Activated naive CD4-positive, alpha-beta T cell treated with anti-CD3 and anti-CD28 coated beads, Interleukin-2, amount 50 U/mL, for 72 hours (primary cell): ENCODE measurements at regions not wholly inside any gene's neighbourhood (a gene's known extent, or its start where the extent isn't known, plus 50 kb on each side); places are given as distances from the start of the nearest gene placed in this dataset.

Experiments
- ATAC-seq, 2 donors: fragments of 150-1000 bp; cut with Tn5 transposase; 2 replicates each; pipeline ENCODE4 v1.10.0; 2021; ENCODE audit warnings: mild to moderate bottlenecking in 2 of 2, moderate library complexity in 2 of 2
- DNase-seq, 2 donors: peaks; one replicate each; pipeline ENCODE4 v3.0.0; 2021 to 2022; ENCODE audit warnings: low spot score in 2 of 2
- H3K27ac Mint-ChIP-seq, 2 donors: one replicate each; pipeline ENCODE4 v1.8.0; 2022; ENCODE audit warnings: mild to moderate bottlenecking in 2 of 2, mixed read lengths in 2 of 2
- H3K36me3 Mint-ChIP-seq, 2 donors: one replicate each; pipeline ENCODE4 v1.8.0; 2022; ENCODE audit warnings: mixed read lengths in 2 of 2
- H3K9me3 Mint-ChIP-seq, 2 donors: one replicate each; pipeline ENCODE4 v1.8.0; 2022; ENCODE audit warnings: mixed read lengths in 2 of 2

- DNase-seq (no peak), ATAC-seq (no peak)
- Mint-ChIP-seq H3K36me3 (no peaks in the 10 kb centered on the region), H3K27ac (peak overlapping the region in 1 of 2 donors; percentile 65), H3K9me3 (no peaks in the 10 kb centered on the region)
These were observed 52.5 kb downstream of the KCNF1 start for GRCh38 chr2:10964052-10964790.

- ATAC-seq (no peak), DNase-seq (no peak)
- Mint-ChIP-seq H3K27ac (no peak overlapping the region), H3K9me3 (no peaks in the 10 kb centered on the region), H3K36me3 (no peaks in the 10 kb centered on the region)
These were observed 53.6 kb downstream of the KCNF1 start for GRCh38 chr2:10965241-10965843.

- H3K9me3 Mint-ChIP-seq, result no peaks in the 10 kb centered on the region
- no peaks in the 10 kb centered on the region for H3K36me3 Mint-ChIP-seq
- H3K27ac Mint-ChIP-seq, result no peak overlapping the region
- DNase-seq (no peak), ATAC-seq (no peak)
These were observed 54.3 kb downstream of the KCNF1 start for GRCh38 chr2:10966056-10966455.

- H3K9me3 Mint-ChIP-seq, result no peaks in the 10 kb centered on the region
- no peak for DNase-seq
- H3K27ac Mint-ChIP-seq, result no peak overlapping the region
- no peaks in the 10 kb centered on the region for H3K36me3 Mint-ChIP-seq
- ATAC-seq, result no peak
These were observed 55.0 kb downstream of the KCNF1 start for GRCh38 chr2:10966741-10967140.

GRCh38 chr2:10968176-10968575 lies 56.4 kb downstream of the KCNF1 start:
- H3K9me3 Mint-ChIP-seq, result no peaks in the 10 kb centered on the region
- H3K27ac Mint-ChIP-seq, result no peak overlapping the region
- no peak for ATAC-seq
- H3K36me3 Mint-ChIP-seq, result no peaks in the 10 kb centered on the region
- DNase-seq, result no peak

GRCh38 chr2:10970666-10971065 lies 58.9 kb downstream of the KCNF1 start:
- no peak overlapping the region for H3K27ac Mint-ChIP-seq
- ATAC-seq, result no peak
- H3K9me3 Mint-ChIP-seq, result no peaks in the 10 kb centered on the region
- H3K36me3 Mint-ChIP-seq, result no peaks in the 10 kb centered on the region
- no peak for DNase-seq

GRCh38 chr2:10971161-10971887 lies 59.6 kb downstream of the KCNF1 start:
- DNase-seq (no peak), ATAC-seq (no peak)
- Mint-ChIP-seq H3K9me3 (no peaks in the 10 kb centered on the region), H3K36me3 (no peaks in the 10 kb centered on the region), H3K27ac (no peak overlapping the region)

- H3K36me3 Mint-ChIP-seq, result no peaks in the 10 kb centered on the region
These were observed 60.1 kb downstream of the KCNF1 start for GRCh38 chr2:10971888-10972260.

GRCh38 chr2:10972683-10973433 lies 61.1 kb downstream of the KCNF1 start:
- H3K36me3 Mint-ChIP-seq, result no peaks in the 10 kb centered on the region
- H3K9me3 Mint-ChIP-seq, result no peaks in the 10 kb centered on the region
- ATAC-seq (no peak), DNase-seq (no peak)
- no peak overlapping the region for H3K27ac Mint-ChIP-seq

More at GRCh38 chr2:10971888-10972260, 60.1 kb downstream of the KCNF1 start:
- H3K27ac Mint-ChIP-seq, result no peak overlapping the region
- no peaks in the 10 kb centered on the region for H3K9me3 Mint-ChIP-seq
- ATAC-seq (no peak), DNase-seq (no peak)

GRCh38 chr2:10973766-10974165 lies 62.0 kb downstream of the KCNF1 start:
- Mint-ChIP-seq H3K36me3 (no peaks in the 10 kb centered on the region), H3K9me3 (no peaks in the 10 kb centered on the region), H3K27ac (no peak overlapping the region)
- no peak for DNase-seq
- no peak for ATAC-seq

GRCh38 chr2:10977003-10977402 lies 65.3 kb downstream of the KCNF1 start:
- Mint-ChIP-seq H3K36me3 (no peaks in the 10 kb centered on the region), H3K9me3 (no peaks in the 10 kb centered on the region), H3K27ac (no peak overlapping the region)
- ATAC-seq (no peak), DNase-seq (no peak)

- no peak for ATAC-seq
- DNase-seq, result no peak
- H3K36me3 Mint-ChIP-seq, result no peaks in the 10 kb centered on the region
- H3K9me3 Mint-ChIP-seq, result no peaks in the 10 kb centered on the region
- no peak overlapping the region for H3K27ac Mint-ChIP-seq
These were observed 65.9 kb downstream of the KCNF1 start for GRCh38 chr2:10977621-10978020.

- ATAC-seq, result no peak
- DNase-seq, result peak in 1 of 2 donors; percentile 23
- Mint-ChIP-seq H3K27ac (no peak overlapping the region), H3K36me3 (no peaks in the 10 kb centered on the region), H3K9me3 (no peaks in the 10 kb centered on the region)
These were observed 66.4 kb downstream of the KCNF1 start for GRCh38 chr2:10978090-10978670.

GRCh38 chr2:10980071-10980470 lies 68.3 kb downstream of the KCNF1 start:
- no peaks in the 10 kb centered on the region for H3K36me3 Mint-ChIP-seq
- ATAC-seq (no peak), DNase-seq (no peak)
- H3K9me3 Mint-ChIP-seq, result no peaks in the 10 kb centered on the region
- H3K27ac Mint-ChIP-seq, result no peak overlapping the region

GRCh38 chr2:10980886-10981425 lies 69.2 kb downstream of the KCNF1 start:
- ATAC-seq, result no peak
- Mint-ChIP-seq H3K36me3 (no peaks in the 10 kb centered on the region), H3K27ac (no peak overlapping the region), H3K9me3 (no peaks in the 10 kb centered on the region)
- DNase-seq, result peak in 1 of 2 donors; percentile 26

- H3K27ac Mint-ChIP-seq, result no peak overlapping the region
- ATAC-seq (no peak), DNase-seq (no peak)
- no peaks in the 10 kb centered on the region for H3K36me3 Mint-ChIP-seq
- H3K9me3 Mint-ChIP-seq, result no peaks in the 10 kb centered on the region
These were observed 69.7 kb downstream of the KCNF1 start for GRCh38 chr2:10981451-10981850.
